ENCODE measurements at regions not wholly inside any gene's neighbourhood (a gene's known extent, or its start where the extent isn't known, plus 50 kb on each side); places are given as distances from the start of the nearest gene placed in this dataset.

GRCh38 chr5:58236498-58236897 is 223.4 kb downstream of the PLK2 start:
- TF ChIP-seq CTCF (conservative IDR thresholded peaks at IDR 0.05) (no peak), ZFX (IDR thresholded peaks at IDR 0.05) (no peak)
